ENCODE measurements at regions not wholly inside any gene's neighbourhood (a gene's known extent, or its start where the extent isn't known, plus 50 kb on each side); places are given as distances from the start of the nearest gene placed in this dataset.
A peak's percentile ranks its signal among the peaks of the same experiment; 100 is the strongest.

DNA sequence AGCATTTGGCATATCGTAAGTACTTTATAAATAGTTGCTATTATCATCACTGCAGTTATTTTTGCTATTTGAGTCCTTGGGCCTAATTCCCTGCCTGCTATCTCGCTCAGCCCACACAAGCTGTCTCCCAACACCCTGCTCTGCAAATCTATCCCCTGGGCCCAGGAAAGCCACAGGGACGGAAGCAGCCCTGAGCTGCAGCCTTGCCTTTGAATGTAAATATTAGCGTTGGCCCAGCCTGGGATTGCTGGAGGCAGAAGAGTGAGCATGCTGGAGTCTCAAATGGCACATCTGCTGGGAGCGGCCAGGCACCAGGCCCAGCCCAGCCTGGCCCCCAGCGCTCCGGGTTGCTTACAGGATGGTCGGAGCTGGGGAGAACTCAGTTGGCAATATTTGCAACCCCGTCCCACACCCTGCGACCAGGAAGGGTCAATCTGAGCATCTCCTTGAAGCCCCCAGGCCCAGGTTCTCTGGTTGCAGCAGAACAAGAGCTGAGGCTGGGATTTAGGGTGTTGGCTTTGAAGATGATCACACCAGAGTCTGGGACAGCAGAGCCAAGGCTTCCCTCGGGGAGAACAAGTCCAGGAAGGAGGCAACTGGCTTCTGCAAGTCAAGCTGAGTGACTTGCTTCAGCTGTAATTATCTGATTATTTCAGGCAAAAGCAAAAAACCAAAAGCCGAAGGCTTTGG, 529.6 kb downstream of the SHQ1 start:
- ChIA-PET CTCF (no interaction called here), POLR2A (no interaction called here)
- H3K4me1 Mint-ChIP-seq, result peaks cover 2% of the 10 kb centered on the region
- no peaks in the 10 kb centered on the region for H3K36me3 Mint-ChIP-seq (ENCODE audit: low read depth)
- H3K4me3 Mint-ChIP-seq, result no peak overlapping the region
- H3K27me3 Mint-ChIP-seq, result no peaks in the 10 kb centered on the region
- no peak overlapping the region for H3K27ac Mint-ChIP-seq
- no peak for DNase-seq
- no peaks in the 10 kb centered on the region for H3K9me3 Mint-ChIP-seq

DNA sequence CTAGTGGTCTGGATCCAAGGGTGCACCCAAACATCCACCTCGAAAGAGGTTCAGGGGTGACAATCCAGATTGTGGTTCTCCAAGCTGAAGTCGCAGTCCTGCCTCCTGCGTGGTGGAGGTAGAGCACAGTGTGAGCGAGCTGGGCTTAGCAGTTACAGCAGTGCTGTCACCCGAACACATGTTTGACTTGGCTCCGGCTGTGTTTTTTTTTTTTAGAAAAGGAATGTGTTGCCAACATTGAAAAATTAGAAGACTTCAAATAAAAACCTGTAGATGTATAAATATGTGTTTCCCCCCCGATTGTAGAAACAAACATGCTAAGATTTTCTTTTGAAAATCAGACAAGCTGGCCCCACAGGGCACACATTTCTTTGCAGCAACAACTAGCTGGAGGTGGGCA, 530.8 kb downstream of the SHQ1 start:
- H3K36me3 Mint-ChIP-seq (ENCODE audit: low read depth), result no peaks in the 10 kb centered on the region
- H3K27me3 Mint-ChIP-seq, result no peaks in the 10 kb centered on the region
- H3K4me3 Mint-ChIP-seq, result no peak overlapping the region
- H3K9me3 Mint-ChIP-seq, result no peaks in the 10 kb centered on the region
- H3K4me1 Mint-ChIP-seq, result peaks cover 3% of the 10 kb centered on the region
- no peak for DNase-seq
- ChIA-PET CTCF (no interaction called here), POLR2A (no interaction called here)
- no peak overlapping the region for H3K27ac Mint-ChIP-seq

DNA sequence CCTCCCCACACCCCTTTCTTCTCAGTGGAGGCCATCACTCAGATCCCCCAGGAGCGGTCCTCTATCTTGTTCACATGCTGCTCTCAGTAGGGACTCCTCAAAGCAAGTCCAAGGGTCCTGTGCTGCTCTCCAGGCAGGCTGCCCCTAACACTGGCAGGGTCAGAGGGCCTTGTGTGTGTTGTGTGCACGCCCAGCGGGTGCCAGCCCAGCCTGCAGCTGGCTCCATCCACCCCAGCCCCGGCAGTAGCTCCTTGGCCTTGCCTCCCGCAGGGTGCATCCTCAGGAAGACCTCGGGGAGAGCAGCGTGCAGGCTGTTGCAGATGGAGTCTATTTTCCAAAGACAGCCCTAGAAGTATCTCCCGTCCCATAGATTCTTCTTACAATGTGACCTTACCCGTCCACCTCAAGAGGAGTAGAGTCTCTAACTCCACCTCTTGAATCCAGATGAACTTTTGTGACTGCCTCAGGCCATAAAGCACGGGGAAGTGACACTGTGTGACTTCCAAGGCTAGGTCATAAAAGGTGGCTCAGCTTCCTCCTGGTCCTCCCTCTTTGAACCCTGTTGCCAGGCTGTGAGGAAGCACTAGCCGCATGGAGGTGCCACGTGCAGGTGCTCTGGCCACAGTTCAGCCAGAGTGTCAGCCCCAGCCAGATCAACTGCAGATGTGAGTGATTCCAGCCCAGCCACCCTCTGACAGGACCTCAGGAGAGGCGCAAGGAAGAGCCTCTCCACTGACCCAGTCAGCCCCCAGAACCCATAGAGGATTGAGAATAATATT, 531.6 kb downstream of the SHQ1 start:
- Mint-ChIP-seq H3K4me3 (no peak overlapping the region), H3K4me1 (peaks cover 8% of the 10 kb centered on the region), H3K27ac (no peak overlapping the region), H3K9me3 (no peaks in the 10 kb centered on the region), H3K36me3 (ENCODE audit: low read depth) (no peaks in the 10 kb centered on the region), H3K27me3 (no peaks in the 10 kb centered on the region)
- DNase-seq, result no peak
- CTCF ChIA-PET, result no interaction called here
- POLR2A ChIA-PET, result no interaction called here

DNA sequence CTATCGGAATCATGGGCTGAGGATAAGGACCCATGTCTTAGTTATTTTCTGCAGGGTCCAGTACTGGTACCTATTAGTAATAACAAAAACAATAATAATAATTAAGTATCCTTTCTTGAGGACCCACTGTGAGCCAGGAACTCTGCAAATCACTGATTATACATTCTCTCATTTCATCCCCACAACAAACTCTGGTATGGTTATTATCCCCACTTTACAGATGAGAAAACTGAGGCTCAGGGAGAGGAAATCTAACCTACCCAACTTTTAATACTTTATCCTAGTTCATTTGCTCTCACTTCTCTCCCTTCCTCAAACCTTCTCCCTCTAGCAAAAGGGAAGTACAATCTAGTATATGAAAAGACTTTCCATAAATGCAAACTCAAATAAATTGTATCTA, 528.4 kb upstream of the PROK2 start:
- CTCF ChIA-PET, result interaction anchor here (1.5 kb wide), 1 partner anchor 10 kb away, joined by 3 read pairs; no protein-coding TSS in a partner anchor
- Mint-ChIP-seq H3K4me1 (peaks cover 20% of the 10 kb centered on the region), H3K27ac (no peak overlapping the region), H3K9me3 (no peaks in the 10 kb centered on the region), H3K4me3 (no peak overlapping the region), H3K36me3 (ENCODE audit: low read depth) (no peaks in the 10 kb centered on the region), H3K27me3 (no peaks in the 10 kb centered on the region)
- POLR2A ChIA-PET, result no interaction called here
- no peak for DNase-seq

- CTCF ChIA-PET, result interaction anchor here (1.5 kb wide), 1 partner anchor 9 kb away, joined by 3 read pairs; no protein-coding TSS in a partner anchor
- Mint-ChIP-seq H3K4me1 (peaks cover 20% of the 10 kb centered on the region), H3K36me3 (ENCODE audit: low read depth) (no peaks in the 10 kb centered on the region), H3K4me3 (no peak overlapping the region), H3K9me3 (no peaks in the 10 kb centered on the region), H3K27me3 (no peaks in the 10 kb centered on the region), H3K27ac (no peak overlapping the region)
- POLR2A ChIA-PET, result no interaction called here
- peak; percentile 21 for DNase-seq
Measured at GRCh38 chr3:72312339-72312738, 527.4 kb upstream of the PROK2 start.

- no peaks in the 10 kb centered on the region for H3K9me3 Mint-ChIP-seq
- ChIA-PET CTCF (no interaction called here), POLR2A (no interaction called here)
- no peaks in the 10 kb centered on the region for H3K36me3 Mint-ChIP-seq (ENCODE audit: low read depth)
- H3K27me3 Mint-ChIP-seq, result no peaks in the 10 kb centered on the region
- no peak for DNase-seq
- H3K4me1 Mint-ChIP-seq, result peaks cover 20% of the 10 kb centered on the region
- H3K27ac Mint-ChIP-seq, result no peak overlapping the region
- H3K4me3 Mint-ChIP-seq, result no peak overlapping the region
Measured at GRCh38 chr3:72311425-72311824, 526.5 kb upstream of the PROK2 start.

DNA sequence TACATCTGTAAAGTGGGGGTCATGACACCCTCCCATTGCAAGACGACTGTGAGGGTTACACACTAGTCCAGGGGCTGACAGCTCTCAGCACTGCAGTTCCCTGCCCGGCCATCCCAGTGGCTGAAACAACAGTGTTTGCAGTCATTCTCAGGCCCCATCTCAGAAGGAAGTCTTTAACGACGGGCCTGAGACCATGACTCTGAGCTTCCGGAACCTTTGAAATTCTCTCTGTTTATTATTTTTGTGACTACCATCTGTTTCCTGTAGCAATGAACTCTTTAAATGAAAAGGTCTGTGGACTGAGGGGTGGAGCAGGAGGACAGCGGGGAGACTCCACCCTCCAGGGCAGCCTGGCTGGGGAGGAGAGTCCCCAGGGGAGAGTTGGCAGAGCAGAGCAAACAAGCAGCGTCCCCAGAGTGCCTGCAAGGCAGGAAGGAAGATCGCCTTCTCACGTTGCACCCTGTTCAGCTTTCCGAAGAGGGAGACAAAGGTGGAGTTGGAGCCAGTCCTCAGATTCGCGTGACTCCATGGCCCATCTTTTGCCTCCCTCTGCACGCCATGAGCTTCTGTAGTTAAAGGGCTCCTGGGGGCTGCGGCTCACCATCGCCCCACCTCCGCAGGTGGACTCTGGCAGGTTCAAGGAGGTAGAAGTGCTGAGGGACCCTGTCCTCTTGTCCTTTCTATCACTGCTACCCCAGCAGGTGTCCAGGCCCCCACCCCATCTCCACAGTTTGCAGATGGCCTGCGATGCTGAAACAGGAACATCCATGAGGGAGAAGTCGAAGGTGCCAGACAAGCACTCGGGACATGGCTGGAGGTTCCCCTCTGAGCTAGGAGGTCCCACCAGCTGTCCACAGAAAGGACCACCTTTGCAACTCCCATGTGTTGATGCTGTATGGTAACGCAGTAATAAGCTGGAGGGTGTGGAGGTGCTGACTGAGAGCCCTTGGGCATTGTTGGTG, 525.8 kb upstream of the PROK2 start:
- H3K9me3 Mint-ChIP-seq, result no peaks in the 10 kb centered on the region
- ChIA-PET POLR2A (no interaction called here), CTCF (no interaction called here)
- peak; percentile 20 for DNase-seq
- no peak overlapping the region for H3K4me3 Mint-ChIP-seq
- no peaks in the 10 kb centered on the region for H3K27me3 Mint-ChIP-seq
- peaks cover 20% of the 10 kb centered on the region for H3K4me1 Mint-ChIP-seq
- no peaks in the 10 kb centered on the region for H3K36me3 Mint-ChIP-seq (ENCODE audit: low read depth)
- peak overlapping the region; percentile 74 for H3K27ac Mint-ChIP-seq

DNA sequence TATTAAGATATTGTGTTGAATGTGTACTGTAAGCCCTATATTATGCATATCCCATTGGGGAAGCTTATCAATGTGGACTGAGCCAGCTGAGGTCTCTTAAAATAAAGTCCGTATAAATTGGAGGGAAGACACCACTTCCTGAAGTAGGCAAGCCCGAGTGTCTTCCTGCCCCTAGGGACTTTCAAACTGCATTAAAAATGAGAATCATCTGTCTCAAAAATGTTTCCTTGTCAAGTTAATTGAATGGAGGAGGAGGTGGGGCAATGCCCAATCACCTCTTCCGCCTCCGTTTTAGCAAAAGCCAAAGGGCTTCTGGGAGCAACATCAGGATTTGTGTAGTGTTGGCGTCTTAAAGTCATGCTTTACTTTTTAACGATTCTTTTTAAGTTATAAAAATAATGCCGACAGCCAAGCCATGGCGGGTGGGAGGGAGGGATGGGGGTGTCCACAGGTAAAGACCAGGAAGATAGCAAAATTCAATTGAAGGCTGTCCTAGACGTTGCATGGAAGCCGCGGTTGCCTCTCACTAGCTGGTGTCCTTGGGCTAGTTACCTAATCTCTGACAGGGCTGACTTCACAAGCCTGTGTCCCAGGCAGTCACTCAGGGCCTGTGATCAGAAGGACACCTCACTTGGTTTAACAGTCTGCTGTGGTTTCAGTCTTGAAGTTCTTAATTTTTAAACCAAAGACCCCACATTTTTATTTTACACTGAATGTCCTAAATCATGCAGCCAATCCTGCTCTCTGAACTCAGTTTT, 524.9 kb upstream of the PROK2 start:
- ChIA-PET POLR2A (no interaction called here), CTCF (interaction anchor here (0.6 kb wide), 1 partner anchor 159 kb away, joined by 3 read pairs; no protein-coding TSS in a partner anchor)
- no peaks in the 10 kb centered on the region for H3K36me3 Mint-ChIP-seq (ENCODE audit: low read depth)
- H3K4me3 Mint-ChIP-seq, result no peak overlapping the region
- no peaks in the 10 kb centered on the region for H3K9me3 Mint-ChIP-seq
- H3K27me3 Mint-ChIP-seq, result no peaks in the 10 kb centered on the region
- peak overlapping the region; percentile 74 for H3K27ac Mint-ChIP-seq
- DNase-seq, result no peak
- H3K4me1 Mint-ChIP-seq, result peaks cover 20% of the 10 kb centered on the region

- H3K27ac Mint-ChIP-seq, result no peak overlapping the region
- H3K27me3 Mint-ChIP-seq, result peaks cover 2% of the 10 kb centered on the region
- no peaks in the 10 kb centered on the region for H3K9me3 Mint-ChIP-seq
- H3K36me3 Mint-ChIP-seq (ENCODE audit: low read depth), result no peaks in the 10 kb centered on the region
- no peak overlapping the region for H3K4me3 Mint-ChIP-seq
- POLR2A ChIA-PET, result no interaction called here
- H3K4me1 Mint-ChIP-seq, result peaks cover 20% of the 10 kb centered on the region
- no peak for DNase-seq
- CTCF ChIA-PET, result no interaction called here
Measured at GRCh38 chr3:72308641-72309040, 523.7 kb upstream of the PROK2 start.

- peaks cover 20% of the 10 kb centered on the region for H3K4me1 Mint-ChIP-seq
Measured at GRCh38 chr3:72307438-72308115, 522.6 kb upstream of the PROK2 start.

DNA sequence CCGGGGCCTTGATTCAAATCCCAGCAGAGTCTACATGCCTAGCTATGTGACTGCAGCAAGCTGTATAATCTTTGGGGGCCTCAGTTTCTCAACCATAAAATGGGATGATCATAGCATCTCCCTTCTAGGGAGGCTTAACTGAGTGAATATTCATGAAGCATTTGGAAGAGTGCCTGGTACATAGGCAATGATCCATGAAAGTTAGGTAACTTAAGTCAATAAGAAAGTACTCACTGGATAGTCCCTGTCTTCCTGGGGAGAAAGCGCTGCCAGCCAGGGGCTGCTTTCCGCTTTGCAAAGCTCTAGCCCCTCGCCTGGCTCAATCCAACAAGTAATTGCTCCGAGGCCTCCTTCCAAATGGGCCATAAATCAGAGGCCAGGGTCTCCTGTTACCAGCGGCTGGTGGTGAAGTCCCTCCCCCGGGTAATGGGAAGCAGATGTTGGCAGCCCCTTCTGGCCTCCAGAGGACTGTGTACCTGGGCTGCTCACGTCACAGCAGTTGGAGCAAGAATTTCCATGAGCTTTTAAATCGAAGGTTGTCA, 521.9 kb upstream of the PROK2 start:
- ChIA-PET POLR2A (no interaction called here), CTCF (no interaction called here)
- Mint-ChIP-seq H3K27ac (no peak overlapping the region), H3K9me3 (no peaks in the 10 kb centered on the region), H3K4me3 (no peak overlapping the region), H3K4me1 (peaks cover 15% of the 10 kb centered on the region), H3K27me3 (peaks cover 2% of the 10 kb centered on the region), H3K36me3 (ENCODE audit: low read depth) (no peaks in the 10 kb centered on the region)
- no peak for DNase-seq

More at GRCh38 chr3:72307438-72308115, 522.6 kb upstream of the PROK2 start:
- Mint-ChIP-seq H3K27ac (no peak overlapping the region), H3K4me3 (no peak overlapping the region), H3K9me3 (no peaks in the 10 kb centered on the region), H3K27me3 (peaks cover 2% of the 10 kb centered on the region), H3K36me3 (ENCODE audit: low read depth) (no peaks in the 10 kb centered on the region)
- POLR2A ChIA-PET, result no interaction called here
- DNase-seq, result no peak
- CTCF ChIA-PET, result interaction anchor here (0.7 kb wide), 1 partner anchor 22 kb away, joined by 4 read pairs; no protein-coding TSS in a partner anchor

- ChIA-PET POLR2A (no interaction called here), CTCF (no interaction called here)
- H3K27ac Mint-ChIP-seq, result no peak overlapping the region
- no peaks in the 10 kb centered on the region for H3K9me3 Mint-ChIP-seq
- no peaks in the 10 kb centered on the region for H3K36me3 Mint-ChIP-seq (ENCODE audit: low read depth)
- no peak for DNase-seq
- H3K4me3 Mint-ChIP-seq, result no peak overlapping the region
- no peaks in the 10 kb centered on the region for H3K4me1 Mint-ChIP-seq
- H3K27me3 Mint-ChIP-seq, result peaks cover 2% of the 10 kb centered on the region
Measured at GRCh38 chr3:72303926-72304325, 519.0 kb upstream of the PROK2 start.
